H1 (cell line): ENCODE measurements at regions not wholly inside any gene's neighbourhood (a gene's known extent, or its start where the extent isn't known, plus 50 kb on each side); places are given as distances from the start of the nearest gene placed in this dataset.

Source experiments
- CTCF ChIA-PET: fragments of 300-600 bp; sonication (Branson Sonifier 250); formaldehyde crosslinking; loops from one replicate; lab custom pipeline; 2021; ENCODE audit not compliant: partially characterized antibody; lab: Charles Lee
- POLR2A ChIA-PET: fragments of 300-600 bp; sonication (Branson Sonifier 250); formaldehyde crosslinking; loops from one replicate; lab custom pipeline; 2021; ENCODE audit warnings: inconsistent platforms; ENCODE audit not compliant: partially characterized antibody; lab: Charles Lee
- DNase-seq, 2 experiments: peaks; one replicate each; pipeline versions ENCODE4 v3.0.0 to v3.0.0-alpha.2; 2010 to 2022; ENCODE audit warnings: low spot score in 2 of 2, low read depth in 1 of 2, mixed read lengths in 1 of 2
- FAIRE-seq: peaks from 2 replicates; lab custom pipeline; 2011; peaks lifted over from hg19 to GRCh38; lab: Jason Lieb, UNC
- H2AFZ ChIP-seq: 2 replicates; pipeline ENCODE4 v1.8.1; 2012; ENCODE audit warnings: low read length, inconsistent platforms
- H2AK5ac ChIP-seq: 2 replicates; pipeline ENCODE4 v1.6.1; 2013; ENCODE audit warnings: low read depth, low read length
- H2BK120ac ChIP-seq: replicated peaks from 2 replicates; pipeline ENCODE3; 2013; ENCODE audit warnings: low read depth, low read length, inconsistent platforms
- H2BK12ac ChIP-seq: 2 replicates; pipeline ENCODE4 v1.6.1; 2013; ENCODE audit warnings: low read depth, low read length
- H2BK15ac ChIP-seq: 2 replicates; pipeline ENCODE4 v1.6.1; 2013; ENCODE audit warnings: low read length
- H2BK20ac ChIP-seq: 2 replicates; pipeline ENCODE4 v1.6.1; 2013; ENCODE audit warnings: low read length
- H2BK5ac ChIP-seq: 2 replicates; pipeline ENCODE4 v1.6.1; 2013; ENCODE audit warnings: low read depth, low read length
- H3K14ac ChIP-seq: 2 replicates; pipeline ENCODE4 v1.6.1; 2013; ENCODE audit warnings: inconsistent platforms; ENCODE audit not compliant: insufficient read length
- H3K18ac ChIP-seq: 2 replicates; pipeline ENCODE4 v1.6.1; 2013; ENCODE audit warnings: low read length; ENCODE audit errors: extremely low read depth
- H3K23ac ChIP-seq: 2 replicates; pipeline ENCODE4 v1.6.1; 2013; ENCODE audit warnings: inconsistent platforms; ENCODE audit not compliant: insufficient read length
- H3K23me2 ChIP-seq: 2 replicates; pipeline ENCODE4 v1.6.1; 2013; ENCODE audit warnings: low read depth, low read length
- H3K27ac ChIP-seq: 2 replicates; pipeline ENCODE4 v1.6.1; 2011; ENCODE audit warnings: low read depth, low read length, inconsistent platforms
- H3K27me3 ChIP-seq, 4 experiments: replicated peaks in 1 of 4; 1 replicate in 1 of 4; 2 replicates in 3 of 4; pipeline versions ENCODE4 v1.6.1 to v1.8.1; 2011 to 2013; ENCODE audit warnings: low read length in 3 of 4, mild to moderate bottlenecking in 3 of 4, inconsistent platforms in 2 of 4, mixed read lengths in 2 of 4, moderate library complexity in 1 of 4; ENCODE audit not compliant: control insufficient read depth in 3 of 4, insufficient read depth in 3 of 4; ENCODE audit errors: extremely low read depth in 1 of 4
- H3K36me3 ChIP-seq, 4 experiments: 2 replicates each; pipeline versions ENCODE4 v1.6.1 to v1.8.1; 2011 to 2013; ENCODE audit warnings: mild to moderate bottlenecking in 4 of 4, low read length in 3 of 4, moderate library complexity in 2 of 4, control low read depth in 1 of 4, inconsistent platforms in 1 of 4; ENCODE audit not compliant: insufficient read depth in 4 of 4, control insufficient read depth in 2 of 4
- H3K4ac ChIP-seq: replicated peaks from 2 replicates; pipeline ENCODE3; 2013; ENCODE audit warnings: low read length, low read depth, mixed read lengths, inconsistent platforms; ENCODE audit not compliant: insufficient read length
- H3K4me1 ChIP-seq, 4 experiments: replicated peaks in 1 of 4; 1 replicate in 1 of 4; 2 replicates in 3 of 4; pipeline versions ENCODE4 v1.6.1 to v1.8.1; 2011 to 2013; ENCODE audit warnings: low read length in 3 of 4, inconsistent platforms in 2 of 4, mixed read lengths in 1 of 4; ENCODE audit not compliant: insufficient read depth in 4 of 4, control insufficient read depth in 3 of 4
- H3K4me2 ChIP-seq, 2 experiments: 2 replicates each; pipeline versions ENCODE4 v1.6.1 to v1.8.1; 2011 to 2013; ENCODE audit warnings: low read depth in 2 of 2, low read length in 2 of 2, control low read depth in 1 of 2, inconsistent platforms in 1 of 2, mild to moderate bottlenecking in 1 of 2; ENCODE audit not compliant: insufficient read depth in 1 of 2
- H3K4me3 ChIP-seq, 4 experiments: fragments of 200-600, 300-600 bp in 1 of 4; sonication (generic), shearing (Covaris generic), sonication (Bioruptor Twin) in 1 of 4; 2 replicates each; pipeline versions ENCODE4 v1.5.1 to v1.8.1; 2011 to 2016; ENCODE audit warnings: low read length in 4 of 4, low read depth in 3 of 4, control low read depth in 2 of 4, inconsistent platforms in 2 of 4, mild to moderate bottlenecking in 2 of 4, mixed read lengths in 1 of 4, moderate library complexity in 1 of 4; ENCODE audit not compliant: insufficient read depth in 2 of 4; ENCODE audit errors: extremely low read depth in 1 of 4
- H3K56ac ChIP-seq: replicated peaks from 2 replicates; pipeline ENCODE3; 2013; ENCODE audit warnings: low read depth, mild to moderate bottlenecking, mixed read lengths, low read length, inconsistent platforms; ENCODE audit not compliant: insufficient read length
- H3K79me1 ChIP-seq: 2 replicates; pipeline ENCODE4 v1.6.1; 2013; ENCODE audit warnings: low read depth, low read length, control low read depth
- H3K79me2 ChIP-seq, 2 experiments: 2 replicates each; pipeline versions ENCODE4 v1.6.1 to v1.8.1; 2012 to 2013; ENCODE audit warnings: low read length in 2 of 2, mild to moderate bottlenecking in 2 of 2, inconsistent platforms in 1 of 2; ENCODE audit not compliant: insufficient read depth in 2 of 2, control insufficient read depth in 1 of 2
- H3K9ac ChIP-seq, 4 experiments: replicated peaks in 1 of 4; 1 replicate in 1 of 4; 2 replicates in 3 of 4; pipeline versions ENCODE4 v1.6.1 to v1.8.1; 2011 to 2013; ENCODE audit warnings: low read depth in 3 of 4, low read length in 3 of 4, control low read depth in 2 of 4, mild to moderate bottlenecking in 2 of 4, moderate library complexity in 2 of 4, inconsistent platforms in 1 of 4; ENCODE audit errors: extremely low read depth in 1 of 4
- H3K9me3 ChIP-seq, 2 experiments: 2 replicates each; pipeline versions ENCODE4 v1.6.1 to v1.8.1; 2012 to 2013; ENCODE audit warnings: mild to moderate bottlenecking in 2 of 2, moderate library complexity in 2 of 2, control low read depth in 1 of 2, inconsistent platforms in 1 of 2, low read depth in 1 of 2, low read length in 1 of 2, mixed read lengths in 1 of 2; ENCODE audit not compliant: insufficient read depth in 2 of 2
- H4K20me1 ChIP-seq, 2 experiments: replicated peaks in 1 of 2; 2 replicates each; pipeline versions ENCODE3 to v1.8.1; 2011 to 2013; ENCODE audit warnings: inconsistent platforms in 2 of 2, low read length in 2 of 2, mild to moderate bottlenecking in 1 of 2; ENCODE audit not compliant: insufficient read depth in 2 of 2, control insufficient read depth in 1 of 2
- H4K5ac ChIP-seq: 2 replicates; pipeline ENCODE4 v1.6.1; 2013; ENCODE audit warnings: low read length, low read depth, mixed read lengths, inconsistent platforms; ENCODE audit not compliant: insufficient read length
- H4K8ac ChIP-seq: 2 replicates; pipeline ENCODE4 v1.8.0; 2013; ENCODE audit warnings: mild to moderate bottlenecking, moderate library complexity, low read length, inconsistent platforms; ENCODE audit not compliant: insufficient read depth; ENCODE audit errors: extremely low read depth
- H4K91ac ChIP-seq: replicated peaks from 2 replicates; pipeline ENCODE3; 2013; ENCODE audit warnings: low read length, mixed read lengths, inconsistent platforms; ENCODE audit not compliant: insufficient read length
- ASH2L ChIP-seq: fragments of 200-600, 300-600 bp; sonication (generic); IDR thresholded peaks from one replicate; pipeline ENCODE4 v1.7.1; 2017; ENCODE audit warnings: low read length
- BACH1 ChIP-seq: IDR thresholded peaks from 2 replicates; pipeline ENCODE4 v1.6.1; 2012; ENCODE audit warnings: low read length, improper control_type of control experiment
- EGR1 ChIP-seq: IDR thresholded peaks from 2 replicates; pipeline ENCODE4 v1.6.1; 2011; ENCODE audit warnings: low read depth, low read length, borderline replicate concordance
- JUND ChIP-seq: IDR thresholded peaks from 2 replicates; pipeline ENCODE4 v1.6.1; 2011; ENCODE audit warnings: mild to moderate bottlenecking, improper control_type of control experiment, low read length
- KDM4A ChIP-seq: IDR thresholded peaks from one replicate; pipeline ENCODE4 v1.7.1; 2012; ENCODE audit warnings: low read depth, mild to moderate bottlenecking, moderate library complexity, low read length, inconsistent platforms; ENCODE audit not compliant: severe bottlenecking
- POLR2A ChIP-seq, 2 experiments: IDR thresholded peaks; 1 replicate in 1 of 2; 2 replicates in 1 of 2; pipeline ENCODE4 v1.6.1; 2011; ENCODE audit warnings: low read depth in 2 of 2, low read length in 2 of 2, mild to moderate bottlenecking in 2 of 2; ENCODE audit errors: control extremely low read depth in 1 of 2
- SAP30 ChIP-seq: fragments of 300-600 bp; sonication (generic); IDR thresholded peaks from 2 replicates; pipeline ENCODE4 v1.7.1; 2012; ENCODE audit warnings: low read length, moderate library complexity, mild to moderate bottlenecking, inconsistent platforms; ENCODE audit not compliant: insufficient read depth, insufficient replicate concordance
- SP2 ChIP-seq: IDR thresholded peaks from 2 replicates; pipeline ENCODE4 v1.6.1; 2012; ENCODE audit warnings: mild to moderate bottlenecking, low read length, inconsistent platforms
- TCF12 ChIP-seq: IDR thresholded peaks from 2 replicates; pipeline ENCODE4 v1.6.1; 2011; ENCODE audit warnings: low read depth, mild to moderate bottlenecking, low read length
- YY1 ChIP-seq: IDR thresholded peaks from 2 replicates; pipeline ENCODE4 v1.6.1; 2011; ENCODE audit warnings: low read depth, mild to moderate bottlenecking, low read length
- WGBS, 2 experiments: shearing (Covaris generic) in 1 of 2; methylation state at CpG; one replicate each; pipeline versions ENCODE4 v1.1.6 to v1.1.7; 2013 to 2015; ENCODE audit warnings: low lambda C conversion rate in 2 of 2, mixed read lengths in 2 of 2, inconsistent platforms in 1 of 2, low coverage in 1 of 2, missing lambda C conversion rate in 1 of 2; ENCODE audit not compliant: insufficient replicate concordance in 2 of 2, insufficient coverage in 1 of 2, insufficient read length in 1 of 2; ENCODE audit errors: extremely low coverage in 1 of 2, missing lambda C conversion rate in 1 of 2; 5-methylcytosine and 5-hydroxymethylcytosine counted together

GRCh38 chr2:222807431-222807830 lies 53.4 kb upstream of the ACSL3 start:
- H2BK20ac ChIP-seq: no peak overlapping the region
- no peaks in the 10 kb centered on the region for H3K36me3 ChIP-seq
- H2AK5ac ChIP-seq: no peak overlapping the region
- H3K79me1 ChIP-seq: no peaks in the 10 kb centered on the region
- H2AFZ ChIP-seq: no peak overlapping the region
- DNase-seq (no peak), FAIRE-seq (no peak)
- H2BK15ac ChIP-seq: no peak overlapping the region
- no peak overlapping the region for H3K23ac ChIP-seq
- no peak overlapping the region for H3K4me3 ChIP-seq
- no peak overlapping the region for H2BK5ac ChIP-seq
- WGBS, 2 experiments: 95% methylated on average over 4 of the region's 4 CpGs; no CpG with 5 or more reads in 1 of the 2 experiments
- no peaks in the 10 kb centered on the region for H3K79me2 ChIP-seq
- no peak overlapping the region for H3K14ac ChIP-seq
- TF ChIP-seq POLR2A (IDR thresholded peaks at IDR 0.05; ENCODE audit: control extremely low read depth in 1 of 2, low read depth in 2 of 2, low read length in 2 of 2) (no peak), BACH1 (no peak), YY1 (no peak), TCF12 (no peak), SP2 (no peak), SAP30 (no peak), ASH2L (no peak), KDM4A (no peak), EGR1 (no peak), JUND (no peak)
- no peaks in the 10 kb centered on the region for H3K9me3 ChIP-seq
- ChIA-PET CTCF (interaction anchor here (1.3 to 5.1 kb wide), 2 partner anchors 10 to 117 kb away, joined by 6 to 27 read pairs; no protein-coding TSS in a partner anchor), POLR2A (no interaction called here)
- H3K4me1 ChIP-seq: no peaks in the 10 kb centered on the region
- no peak overlapping the region for H4K8ac ChIP-seq
- no peak overlapping the region for H3K4ac ChIP-seq
- H4K20me1 ChIP-seq: no peaks in the 10 kb centered on the region
- H4K5ac ChIP-seq: no peak overlapping the region
- no peak overlapping the region for H3K56ac ChIP-seq
- no peak overlapping the region for H4K91ac ChIP-seq
- no peaks in the 10 kb centered on the region for H3K27me3 ChIP-seq
- H2BK12ac ChIP-seq: no peak overlapping the region
- H3K4me2 ChIP-seq: no peak overlapping the region
- H3K27ac ChIP-seq: no peak overlapping the region
- H3K9ac ChIP-seq: no peak overlapping the region
- H3K18ac ChIP-seq: no peak overlapping the region
- no peaks in the 10 kb centered on the region for H3K23me2 ChIP-seq
- no peak overlapping the region for H2BK120ac ChIP-seq
